GM18867 (cell line): ENCODE measurements at regions not wholly inside any gene's neighbourhood (a gene's known extent, or its start where the extent isn't known, plus 50 kb on each side); places are given as distances from the start of the nearest gene placed in this dataset.

Experiments used
- ATAC-seq: cut with Tn5 transposase; IDR thresholded peaks from one replicate; pipeline ENCODE4 v1.9.1; 2021; ENCODE audit warnings: mild to moderate bottlenecking, moderate library complexity; ENCODE audit not compliant: unreplicated experiment

DNA sequence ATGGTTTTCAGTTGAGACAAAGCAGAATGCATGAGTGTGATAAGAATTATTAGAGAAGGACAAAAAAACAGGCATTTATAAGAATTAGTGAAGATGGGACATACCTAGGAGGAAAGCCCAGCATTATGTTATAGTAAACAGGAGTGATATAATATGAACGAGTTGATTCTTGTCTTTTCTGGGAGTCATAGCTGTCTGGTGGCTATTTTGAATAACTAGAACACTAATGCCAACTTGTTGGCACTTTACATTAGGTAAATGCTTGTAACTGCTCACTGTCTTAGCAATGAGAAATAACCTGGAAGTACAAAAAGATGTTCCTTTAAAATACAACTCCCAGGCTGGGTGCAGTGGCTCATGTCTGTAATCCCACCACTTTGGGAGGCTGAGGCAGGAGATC lies 540.8 kb upstream of the SPHKAP start:
- ATAC-seq, result no peak

DNA sequence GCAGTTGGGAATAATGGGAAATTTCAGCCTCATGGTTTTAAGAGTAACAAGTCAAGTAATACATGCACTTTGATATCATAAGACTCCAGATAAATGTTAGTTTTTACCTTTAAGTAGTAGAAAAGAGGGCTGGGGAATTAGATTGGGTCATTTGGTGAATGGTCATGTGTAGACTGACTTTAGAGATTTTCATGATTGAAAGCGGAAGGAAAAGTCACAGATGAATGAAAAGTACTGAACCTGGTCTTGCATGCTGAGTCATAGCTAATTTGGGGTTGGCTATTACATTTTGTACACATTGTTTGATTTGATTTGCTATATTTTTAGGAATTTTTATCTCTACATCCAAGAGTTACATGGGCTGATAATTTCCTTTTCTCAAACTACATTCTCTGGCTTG lies 539.4 kb upstream of the SPHKAP start:
- no peak for ATAC-seq

DNA sequence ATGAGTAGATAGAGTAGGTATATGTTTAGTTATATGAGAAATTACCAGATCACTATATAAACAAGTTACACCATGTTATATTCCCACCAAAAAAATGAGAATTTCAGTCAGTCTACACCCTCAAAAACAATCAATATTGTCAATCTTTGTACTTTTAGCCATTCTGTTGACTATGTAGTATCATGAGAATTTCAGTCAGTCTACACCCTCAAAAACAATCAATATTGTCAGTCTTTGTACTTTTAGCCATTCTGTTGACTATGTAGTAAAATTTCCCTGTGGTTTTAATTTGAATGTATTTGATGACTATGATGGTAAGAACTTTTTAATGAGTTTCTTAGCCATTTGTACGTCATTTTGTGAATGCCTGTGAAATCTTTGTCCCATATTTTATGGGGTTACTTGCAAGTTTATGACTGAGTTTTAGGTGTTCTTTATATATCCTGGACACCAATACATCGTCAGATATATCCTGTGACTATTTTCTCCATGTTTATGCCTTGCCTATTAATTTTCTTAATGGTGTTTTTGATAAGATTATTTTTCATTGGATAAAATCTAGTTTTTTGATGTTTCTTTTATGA lies 528.4 kb upstream of the SPHKAP start:
- ATAC-seq, result no peak

DNA sequence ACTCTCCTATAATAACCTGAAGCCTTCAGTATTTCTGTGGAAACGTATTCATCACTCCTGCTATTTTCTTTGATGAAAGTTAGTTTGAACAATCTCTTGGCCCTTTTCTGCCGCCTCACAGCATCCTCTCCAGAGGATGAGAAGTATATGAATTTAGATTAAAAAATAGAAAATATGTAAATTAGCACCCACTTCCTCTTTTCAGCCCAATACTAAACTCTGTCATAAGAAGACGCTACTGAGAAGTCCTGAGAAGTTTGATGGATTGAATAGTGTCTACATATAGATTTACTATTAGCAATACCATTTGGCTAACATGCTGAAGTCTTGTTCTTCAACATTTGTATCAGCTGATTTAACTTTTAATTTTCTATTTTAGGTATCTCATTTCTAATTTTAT lies 526.4 kb upstream of the SPHKAP start:
- ATAC-seq, result no peak

DNA sequence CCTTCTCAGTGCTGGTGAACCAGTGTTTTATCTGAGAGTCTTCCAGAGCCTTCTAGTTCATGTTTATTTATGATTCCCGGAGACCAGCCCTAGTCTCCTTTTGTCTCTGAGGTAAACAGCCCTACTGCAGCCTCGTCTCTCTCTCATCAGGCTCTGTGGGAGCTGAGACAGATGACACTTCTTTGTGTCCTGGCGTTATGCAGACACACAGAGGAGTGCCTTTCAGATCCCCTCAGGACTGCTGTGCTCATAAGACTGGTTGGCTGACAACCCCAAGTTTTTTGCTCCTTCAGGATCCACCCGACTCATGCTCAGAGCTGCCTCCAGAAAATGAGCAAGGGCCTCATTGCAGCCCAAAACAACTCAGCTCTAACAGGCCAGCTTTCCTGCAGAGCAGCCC lies 523.8 kb upstream of the SPHKAP start:
- no peak for ATAC-seq

DNA sequence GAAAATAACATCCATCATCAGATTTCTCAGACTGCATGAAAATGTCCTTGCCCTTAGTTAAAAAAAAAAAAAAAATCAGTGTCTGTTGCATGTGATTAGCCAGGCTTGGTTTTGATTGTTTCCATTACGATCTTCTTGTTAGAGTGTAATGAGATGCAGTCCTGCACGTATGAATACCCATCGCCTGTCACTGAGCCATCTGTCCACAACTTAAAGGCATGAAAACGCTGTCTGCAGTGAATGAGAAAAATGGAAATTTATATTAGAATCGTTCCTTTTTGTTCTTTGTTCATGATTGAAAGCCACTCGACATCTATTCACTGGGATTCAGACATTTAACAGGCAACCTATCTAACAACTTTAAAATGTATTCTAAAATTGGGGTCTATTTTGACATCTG lies 521.7 kb upstream of the SPHKAP start:
- ATAC-seq, result no peak

DNA sequence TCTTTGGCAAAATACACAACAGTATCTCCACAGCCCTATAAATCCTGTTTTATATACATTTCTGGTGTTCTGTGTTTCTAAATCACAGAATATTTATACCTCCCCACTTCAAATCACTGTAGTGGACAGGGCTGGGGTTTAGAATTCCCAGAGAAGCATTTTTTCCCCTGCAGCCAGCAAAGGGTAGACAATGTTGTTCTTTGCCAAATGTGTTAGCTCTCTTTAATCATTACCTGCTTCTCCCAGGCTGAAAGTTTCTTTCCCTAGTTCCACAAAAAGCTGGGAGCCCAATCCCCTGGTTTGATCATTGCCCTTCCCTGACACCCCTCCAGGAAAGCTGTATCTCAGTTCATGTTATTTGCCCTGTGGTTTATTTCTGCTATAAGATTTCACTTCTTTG lies 520.0 kb upstream of the SPHKAP start:
- ATAC-seq, result no peak

DNA sequence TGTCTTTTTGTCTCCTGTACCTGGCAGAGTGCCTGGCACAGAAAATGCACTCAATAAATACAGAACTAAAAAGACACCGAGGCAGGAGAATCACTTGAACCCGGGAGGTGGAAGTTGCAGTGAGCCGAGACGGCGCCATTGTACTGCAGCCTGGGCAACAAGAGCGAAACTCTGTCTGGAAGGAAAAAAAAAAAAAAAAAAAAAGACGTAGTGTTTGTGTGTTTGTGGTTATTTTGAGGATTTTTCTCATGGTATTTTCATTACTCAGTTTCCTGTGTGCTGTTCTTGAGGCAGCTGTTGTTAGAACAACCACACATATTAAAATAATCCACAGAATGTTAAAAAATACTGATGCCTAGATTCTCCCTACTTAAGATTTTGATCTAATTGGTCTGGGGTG lies 519.2 kb upstream of the SPHKAP start:
- ATAC-seq, result no peak

DNA sequence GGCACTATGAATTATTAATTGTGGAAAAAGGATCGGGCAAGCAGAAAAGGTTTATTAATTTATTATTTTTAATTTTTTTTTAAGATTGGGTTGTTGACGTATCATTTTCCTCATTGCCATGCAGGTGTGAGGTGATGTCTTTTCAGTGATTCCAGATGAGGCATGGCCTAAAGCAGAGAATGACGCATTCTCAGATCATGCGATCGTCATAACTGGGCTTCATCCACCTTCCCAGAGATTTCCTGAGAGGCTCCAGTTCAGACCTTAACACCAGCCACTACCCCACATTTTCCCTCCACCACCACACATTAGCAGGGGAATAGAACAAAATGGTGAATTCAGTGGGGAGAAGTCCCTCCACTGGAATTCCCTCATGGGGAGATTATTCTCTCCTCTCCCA lies 518.4 kb upstream of the SPHKAP start:
- ATAC-seq, result no peak

DNA sequence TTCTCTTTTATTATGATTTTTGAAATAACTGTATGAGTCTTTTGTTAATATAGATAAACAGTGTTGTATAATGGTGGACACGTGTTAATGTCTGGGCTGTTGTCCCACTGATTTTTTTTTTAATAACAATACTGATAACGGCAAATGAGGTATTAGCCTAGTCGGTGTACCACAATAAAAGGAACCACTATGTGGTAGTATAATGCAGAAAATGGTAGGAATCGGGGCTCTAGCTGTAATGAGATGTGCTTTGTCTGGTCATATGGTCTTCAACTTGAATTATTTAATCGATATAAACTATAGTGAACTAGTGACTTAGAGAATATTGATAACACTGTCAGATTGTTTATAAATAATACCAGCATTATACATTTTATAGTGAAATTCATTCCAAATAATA lies 517.9 kb upstream of the SPHKAP start:
- no peak for ATAC-seq

DNA sequence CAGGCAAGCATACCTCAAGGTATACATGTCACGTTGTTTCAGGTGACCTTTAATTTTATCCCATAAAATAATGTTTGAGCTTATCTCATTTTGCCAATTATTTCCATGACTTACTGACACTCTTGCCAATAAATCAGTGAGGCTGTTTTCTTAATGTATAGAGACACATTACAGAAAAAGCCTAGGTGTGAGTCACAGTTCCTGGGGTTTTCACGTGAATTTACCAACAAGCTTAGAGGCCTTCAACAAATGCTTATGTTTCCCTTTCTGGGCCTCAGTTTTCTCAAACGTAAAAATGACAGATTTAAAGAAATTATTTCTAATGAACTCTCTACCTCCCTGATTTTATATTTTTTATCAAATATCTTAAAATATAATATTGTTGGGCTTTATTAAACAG lies 517.5 kb upstream of the SPHKAP start:
- ATAC-seq, result no peak

DNA sequence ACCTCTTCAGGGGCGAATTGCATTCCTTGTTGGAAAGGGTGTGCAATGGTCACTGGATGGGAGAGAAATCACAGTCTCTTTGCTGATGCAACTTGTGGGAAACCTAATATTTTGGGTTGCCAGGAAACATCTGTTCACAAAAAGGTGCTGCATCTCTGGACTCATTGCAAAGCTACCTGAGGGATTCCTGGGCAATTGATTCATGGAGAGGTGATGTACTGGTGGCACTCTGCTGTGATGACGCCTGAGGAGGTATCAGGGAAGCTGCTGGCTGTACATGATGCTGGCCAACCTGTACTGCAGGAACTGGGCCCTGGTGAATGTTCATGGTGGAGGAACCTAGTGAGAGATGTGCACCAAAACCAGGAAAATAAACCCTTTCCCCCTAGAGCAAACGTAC lies 516.0 kb upstream of the SPHKAP start:
- no peak for ATAC-seq

DNA sequence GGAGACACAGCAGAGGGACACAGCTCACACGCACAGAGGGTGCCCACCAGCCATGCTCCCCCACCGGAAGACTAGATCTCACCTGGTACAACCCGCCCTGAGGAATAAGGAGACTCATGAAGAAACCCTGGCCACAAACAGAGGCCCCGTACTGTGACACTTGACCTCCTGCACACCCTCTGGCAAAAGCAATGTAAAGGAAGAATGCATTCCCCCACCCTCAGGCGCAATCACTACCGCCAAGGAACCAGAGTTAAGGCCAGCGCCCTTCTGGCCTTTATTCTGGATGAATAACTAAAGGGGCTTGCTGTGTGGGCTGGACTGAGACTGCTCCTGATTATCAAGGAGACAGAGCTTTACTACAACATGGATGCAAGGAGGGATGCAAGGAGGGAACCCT lies 509.2 kb upstream of the SPHKAP start:
- no peak for ATAC-seq

DNA sequence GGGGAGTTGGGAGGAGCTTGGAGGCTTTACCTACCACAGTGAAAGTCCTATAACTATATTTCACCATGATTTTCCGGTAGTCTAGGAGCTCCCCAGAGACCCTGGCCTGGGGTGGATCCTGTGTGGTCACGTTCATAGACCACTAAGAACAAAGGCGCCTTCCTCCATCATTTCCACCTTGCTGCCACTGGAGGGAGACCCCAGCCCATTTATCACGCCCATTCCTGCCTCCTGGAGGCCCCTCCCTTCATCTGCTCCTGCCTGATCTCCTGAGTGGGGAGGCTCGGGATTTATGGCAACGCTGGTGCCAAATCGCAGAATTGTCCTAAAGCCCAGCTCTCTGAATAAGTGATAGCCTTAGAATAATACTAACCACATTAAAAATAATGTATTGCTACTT lies 507.6 kb upstream of the SPHKAP start:
- no peak for ATAC-seq

DNA sequence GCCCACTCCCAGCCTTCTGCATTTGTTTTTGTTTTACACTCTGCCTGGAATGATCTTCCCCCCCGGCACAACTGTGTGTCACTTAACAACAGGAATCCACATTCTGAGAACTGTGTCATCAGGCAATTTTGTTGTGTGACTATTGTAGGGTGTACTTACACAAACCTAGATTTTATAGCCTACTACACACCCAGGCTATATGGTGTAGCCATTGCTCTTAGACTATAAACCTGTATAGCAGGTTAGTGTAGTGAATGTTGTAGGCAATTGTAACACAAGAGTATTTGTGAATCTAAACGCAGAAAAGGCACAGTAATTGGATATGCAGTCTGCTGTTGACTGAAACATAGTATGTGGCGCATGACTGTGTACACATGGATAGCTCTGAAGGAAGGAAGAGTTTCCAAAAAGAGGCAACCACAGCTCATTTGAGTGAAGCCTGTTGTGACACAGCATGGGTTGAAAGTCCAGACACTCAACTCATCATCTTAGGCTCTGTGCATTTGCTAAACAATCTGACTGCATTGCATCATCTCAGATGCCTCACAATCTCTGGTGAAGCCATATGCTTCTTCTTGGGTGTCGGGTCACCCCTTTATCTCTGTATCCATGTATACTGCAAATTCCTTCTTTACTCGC lies 506.6 kb upstream of the SPHKAP start:
- ATAC-seq, result no peak

DNA sequence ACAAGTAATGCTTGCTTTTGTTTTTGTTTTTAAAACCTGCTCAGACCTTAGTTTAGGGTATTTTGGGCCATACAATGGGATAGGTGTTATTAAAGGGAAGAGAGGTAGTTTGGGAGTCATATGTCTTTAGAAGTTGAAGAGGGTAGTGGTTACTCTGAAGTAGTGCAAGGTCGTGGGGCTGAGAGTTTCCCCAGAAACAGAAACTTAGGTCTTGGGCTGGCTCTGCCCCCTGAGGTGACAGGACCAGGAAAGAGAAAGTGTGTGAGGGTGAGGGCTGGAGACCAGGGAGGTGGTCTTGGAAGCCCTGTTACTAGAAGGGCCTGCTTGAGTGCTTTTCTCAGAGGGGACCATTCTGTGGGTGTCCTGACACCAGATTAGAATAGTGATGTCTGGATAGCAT lies 500.5 kb upstream of the SPHKAP start:
- ATAC-seq, result no peak

DNA sequence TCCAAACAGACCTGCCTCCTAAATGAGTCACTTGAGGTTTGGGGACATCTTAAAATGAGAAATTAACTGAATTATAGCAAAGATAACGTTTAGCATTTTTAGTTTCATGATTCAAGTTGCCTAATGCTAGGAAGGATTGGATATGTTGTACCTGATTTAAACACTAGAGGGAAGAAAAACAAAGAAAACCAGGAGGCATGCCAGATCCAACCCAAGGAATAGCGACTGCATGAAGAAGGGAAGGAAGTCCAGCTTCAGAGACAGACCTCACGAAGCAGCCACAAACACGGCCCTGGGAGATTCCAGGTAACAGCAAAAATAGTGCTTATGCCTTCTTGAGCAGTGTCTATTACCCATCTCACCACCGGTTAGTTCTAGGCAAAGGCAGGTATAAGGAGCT lies 499.9 kb upstream of the SPHKAP start:
- no peak for ATAC-seq

DNA sequence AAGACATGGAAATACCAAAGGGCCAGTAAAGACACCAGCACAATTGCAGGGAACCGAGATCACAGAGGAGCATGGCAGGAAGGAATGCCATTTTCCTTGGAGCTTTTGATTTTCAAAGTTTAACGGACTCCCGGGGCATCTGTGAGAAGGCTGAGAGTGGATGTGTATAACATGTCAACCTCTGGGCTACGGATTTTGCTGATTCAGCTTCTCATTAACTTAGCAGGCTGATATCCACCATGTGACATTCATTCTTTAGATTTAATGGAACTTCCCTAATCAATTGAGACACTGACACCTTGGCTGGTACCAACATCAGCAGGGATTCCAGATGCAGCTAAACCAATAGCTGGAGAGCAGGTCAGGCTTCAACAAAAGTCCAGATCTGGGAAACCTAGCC lies 496.6 kb upstream of the SPHKAP start:
- ATAC-seq, result no peak

DNA sequence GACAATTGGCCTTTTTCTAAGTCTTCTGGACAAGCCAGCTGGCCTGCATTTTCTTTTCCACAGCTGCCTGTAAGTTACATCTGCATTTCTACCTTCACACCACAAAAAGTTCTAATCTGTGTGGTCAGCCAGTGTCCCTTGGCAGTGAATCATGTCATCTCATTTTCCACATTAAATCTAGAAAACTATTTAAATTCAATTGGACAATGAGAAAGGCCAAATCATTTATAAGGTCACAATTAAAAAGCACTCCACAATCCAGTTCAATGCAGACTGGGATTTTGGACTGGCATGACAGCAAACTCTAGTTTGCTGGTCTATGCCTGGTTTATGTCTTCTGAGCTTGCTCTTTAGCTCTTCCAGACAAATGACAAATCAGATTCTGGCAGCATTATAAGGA lies 494.2 kb upstream of the SPHKAP start:
- ATAC-seq, result no peak

DNA sequence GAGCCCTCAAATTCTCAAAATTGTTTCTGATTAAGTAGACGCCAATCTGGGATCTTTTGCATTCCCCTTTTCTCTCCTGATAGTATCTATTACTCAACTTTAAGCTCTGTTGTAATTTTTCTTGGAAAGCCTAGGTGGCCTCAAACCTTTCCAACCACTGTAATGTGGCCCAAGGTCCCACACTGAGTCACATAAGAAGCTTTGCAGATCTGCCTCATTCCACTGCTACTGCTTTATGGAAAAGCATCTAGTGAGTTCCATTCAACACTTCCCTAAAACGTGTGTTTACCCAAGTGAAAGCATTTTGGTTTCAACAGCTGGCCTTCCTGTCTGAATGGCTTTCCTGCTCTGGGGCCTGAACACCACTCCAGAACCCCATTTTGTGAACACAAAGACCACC lies 493.6 kb upstream of the SPHKAP start:
- ATAC-seq, result no peak

DNA sequence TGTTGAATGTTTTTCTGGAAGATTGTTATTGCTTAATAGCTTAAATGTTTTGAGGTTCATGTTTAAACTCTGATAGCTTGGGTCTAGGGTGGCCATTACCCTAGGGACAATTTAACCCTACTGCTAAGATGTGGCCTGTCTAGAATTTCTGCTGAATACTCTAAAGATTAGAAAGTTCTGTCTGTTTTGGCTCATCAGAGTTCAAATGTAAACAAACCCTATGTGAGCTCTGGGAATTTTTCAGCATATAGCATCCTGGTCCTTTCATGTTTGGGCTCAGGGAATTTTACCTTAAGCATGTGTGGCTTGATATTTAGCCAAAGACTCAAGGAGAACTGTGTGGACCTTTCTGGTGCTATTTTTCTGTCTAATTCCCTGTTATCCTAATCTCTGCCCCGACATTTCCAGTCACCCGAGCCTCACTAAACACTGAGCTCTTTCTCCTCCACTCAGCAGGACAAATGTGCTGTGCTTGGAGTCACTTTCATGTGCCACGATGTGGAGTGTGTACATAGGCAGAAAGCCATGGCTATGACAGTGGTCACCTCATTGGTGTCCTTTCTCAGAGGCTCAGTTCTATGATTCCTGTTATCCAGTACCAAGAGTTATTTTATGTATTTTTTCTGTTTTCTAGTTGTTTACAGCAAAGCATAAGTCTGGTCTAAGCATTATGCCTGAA lies 492.5 kb upstream of the SPHKAP start:
- ATAC-seq, result no peak

DNA sequence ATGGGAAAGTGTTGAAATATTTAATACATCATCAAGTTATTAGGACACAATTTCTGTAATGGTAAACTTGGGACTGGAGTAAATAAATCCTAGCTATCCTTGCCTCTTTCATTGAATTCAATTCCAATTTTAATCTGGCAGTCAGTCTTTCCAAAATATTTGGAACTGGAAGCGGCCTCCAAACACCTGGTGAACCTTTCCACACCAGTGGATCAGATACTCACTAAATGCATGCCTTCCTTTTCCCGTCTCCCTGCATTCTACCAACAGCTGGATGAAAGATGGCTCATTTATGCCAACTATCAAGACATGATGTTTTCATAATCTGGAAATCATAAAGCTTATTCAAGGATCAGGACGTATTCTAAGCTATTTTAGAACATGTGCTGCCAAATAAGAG lies 488.2 kb upstream of the SPHKAP start:
- no peak for ATAC-seq

DNA sequence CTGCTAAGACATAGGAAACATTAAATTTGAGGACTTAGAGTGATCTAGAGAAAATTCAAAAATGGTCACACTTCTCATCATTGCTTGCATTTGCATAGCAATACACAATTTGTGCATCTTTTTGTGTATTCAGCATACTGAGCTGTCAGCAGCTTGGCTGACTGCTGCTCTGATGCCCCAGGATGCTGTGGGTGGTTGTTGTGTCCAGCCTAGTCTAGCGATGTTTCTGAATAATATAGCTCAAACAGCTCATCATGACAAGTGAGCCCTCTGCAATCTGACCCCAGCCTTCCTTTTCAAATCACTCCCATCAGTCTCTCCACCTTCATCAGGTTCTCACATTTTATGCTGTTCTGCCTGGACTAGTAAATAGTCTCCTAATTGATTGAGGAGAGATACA lies 483.7 kb upstream of the SPHKAP start:
- ATAC-seq, result no peak
